WERI-Rb-1 (cell line): ENCODE measurements at regions not wholly inside any gene's neighbourhood (a gene's known extent, or its start where the extent isn't known, plus 50 kb on each side); places are given as distances from the start of the nearest gene placed in this dataset.
"Not testable (repeated sequence)": the region's sequence is repeated elsewhere in the genome, so short reads cannot be mapped to it uniquely, and the experiment has no call there.

Source experiments
- DNase-seq: peaks from one replicate; pipeline ENCODE4 v3.0.0-alpha.2; 2020
- H3K27ac ChIP-seq: fragments of 250-450 bp; sonication (Bioruptor Pico); 2 replicates; pipeline ENCODE4 v1.5.1; 2020; ENCODE audit warnings: mild to moderate bottlenecking, moderate library complexity
- H3K27me3 ChIP-seq: fragments of 250-450 bp; sonication (Bioruptor Pico); 2 replicates; pipeline ENCODE4 v1.5.1; 2021; ENCODE audit warnings: mild to moderate bottlenecking, low read depth, moderate library complexity; ENCODE audit not compliant: insufficient read depth, severe bottlenecking
- H3K36me3 ChIP-seq: fragments of 250-450 bp; sonication (Bioruptor Pico); 2 replicates; pipeline ENCODE4 v1.5.1; 2020; ENCODE audit warnings: mild to moderate bottlenecking, moderate library complexity
- H3K4me3 ChIP-seq: 2 replicates; pipeline ENCODE4 v1.5.1; 2011; ENCODE audit warnings: low read depth, mild to moderate bottlenecking, control low read depth, low read length
- H3K9me3 ChIP-seq: fragments of 250-450 bp; sonication (Bioruptor Pico); 2 replicates; pipeline ENCODE4 v1.5.1; 2021; ENCODE audit warnings: mild to moderate bottlenecking, moderate library complexity; ENCODE audit not compliant: severe bottlenecking
- TF ChIP-seq, protein P1 (sequence below): IDR thresholded peaks from 2 replicates; pipeline ENCODE4 v1.5.1; 2011; ENCODE audit warnings: low read depth, mild to moderate bottlenecking, control low read depth, inconsistent platforms, low read length

DNA sequence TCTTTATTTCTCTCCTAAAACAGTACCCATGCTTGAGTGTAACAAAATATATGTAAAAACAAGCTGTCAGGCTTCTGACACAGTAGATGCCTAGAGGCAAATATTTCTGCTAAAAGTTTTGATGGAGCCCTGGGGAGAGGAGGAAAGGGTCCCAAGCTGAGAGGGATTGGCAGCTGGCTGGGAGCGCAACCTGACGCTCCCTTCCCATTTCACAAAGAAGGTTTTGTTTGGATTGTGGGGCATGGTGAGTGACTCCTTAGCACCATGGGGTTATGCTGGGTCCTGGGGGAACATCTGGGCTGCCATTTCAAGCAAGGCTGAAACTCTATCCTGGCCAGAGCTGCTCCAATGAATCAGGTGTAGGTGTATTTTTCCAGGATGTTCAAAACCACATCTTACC, 720.5 kb downstream of the MAFB start:
- Histone ChIP-seq H3K36me3 (no peaks in the 10 kb centered on the region), H3K27me3 (no peaks in the 10 kb centered on the region), H3K4me3 (no peak overlapping the region), H3K9me3 (no peaks in the 10 kb centered on the region), H3K27ac (no peak overlapping the region)
- no peak for DNase-seq
- TF ChIP-seq, protein P1, sequence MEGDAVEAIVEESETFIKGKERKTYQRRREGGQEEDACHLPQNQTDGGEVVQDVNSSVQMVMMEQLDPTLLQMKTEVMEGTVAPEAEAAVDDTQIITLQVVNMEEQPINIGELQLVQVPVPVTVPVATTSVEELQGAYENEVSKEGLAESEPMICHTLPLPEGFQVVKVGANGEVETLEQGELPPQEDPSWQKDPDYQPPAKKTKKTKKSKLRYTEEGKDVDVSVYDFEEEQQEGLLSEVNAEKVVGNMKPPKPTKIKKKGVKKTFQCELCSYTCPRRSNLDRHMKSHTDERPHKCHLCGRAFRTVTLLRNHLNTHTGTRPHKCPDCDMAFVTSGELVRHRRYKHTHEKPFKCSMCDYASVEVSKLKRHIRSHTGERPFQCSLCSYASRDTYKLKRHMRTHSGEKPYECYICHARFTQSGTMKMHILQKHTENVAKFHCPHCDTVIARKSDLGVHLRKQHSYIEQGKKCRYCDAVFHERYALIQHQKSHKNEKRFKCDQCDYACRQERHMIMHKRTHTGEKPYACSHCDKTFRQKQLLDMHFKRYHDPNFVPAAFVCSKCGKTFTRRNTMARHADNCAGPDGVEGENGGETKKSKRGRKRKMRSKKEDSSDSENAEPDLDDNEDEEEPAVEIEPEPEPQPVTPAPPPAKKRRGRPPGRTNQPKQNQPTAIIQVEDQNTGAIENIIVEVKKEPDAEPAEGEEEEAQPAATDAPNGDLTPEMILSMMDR, result no peak

DNA sequence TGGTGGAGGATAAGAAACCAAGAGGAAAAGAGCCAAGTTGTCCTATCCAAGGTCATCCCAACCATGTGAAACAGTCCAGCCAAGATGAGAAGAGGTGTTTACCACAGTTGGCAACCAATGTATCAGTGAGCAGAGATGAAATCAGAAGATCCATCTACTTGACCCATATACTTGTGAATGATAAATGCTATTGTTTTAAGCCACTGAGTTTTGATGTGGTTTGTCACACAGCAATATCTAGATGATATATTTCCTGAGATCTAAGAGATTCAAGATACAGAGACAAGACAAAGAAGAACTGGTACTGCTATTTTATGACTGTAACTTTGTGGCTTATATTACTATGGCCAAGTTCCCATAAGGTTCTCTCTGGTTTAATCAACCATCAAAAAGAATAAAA, 721.2 kb downstream of the MAFB start:
- TF ChIP-seq, protein P1, result no peak
- no peaks in the 10 kb centered on the region for H3K9me3 ChIP-seq
- DNase-seq, result no peak

DNA sequence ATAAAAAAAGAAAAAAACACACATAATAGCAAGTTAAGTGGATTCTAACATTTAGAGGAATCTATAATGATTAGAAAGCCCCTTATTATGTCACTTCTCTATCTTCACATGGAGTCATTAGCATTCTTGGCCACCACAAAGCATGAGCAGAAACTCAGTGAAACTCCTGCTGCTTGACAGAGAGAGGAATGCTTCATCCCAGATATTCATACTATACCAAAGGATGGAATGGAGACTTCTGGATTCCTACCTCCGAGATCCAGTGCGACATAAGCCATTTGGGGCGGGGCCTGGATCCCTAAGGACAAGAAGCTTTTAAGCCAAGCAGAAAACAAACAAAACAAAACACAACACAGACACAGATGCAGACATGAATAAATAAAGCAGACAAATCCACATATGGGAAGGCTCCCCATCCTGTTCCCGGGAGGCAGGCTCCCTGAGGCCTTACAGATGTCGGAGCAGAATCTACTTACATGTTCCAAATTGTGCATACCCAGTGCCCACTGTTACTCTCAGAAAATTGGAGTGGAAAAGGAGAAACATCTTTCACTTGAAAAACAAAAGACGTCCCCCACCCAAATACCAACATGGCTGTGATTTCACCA, 727.3 kb downstream of the MAFB start:
- H3K27ac ChIP-seq, result no peak overlapping the region
- no peaks in the 10 kb centered on the region for H3K36me3 ChIP-seq
- H3K4me3 ChIP-seq, result no peak overlapping the region
- DNase-seq, result no peak
- TF ChIP-seq, protein P1, result no peak
- H3K27me3 ChIP-seq, result peaks cover 15% of the 10 kb centered on the region
- H3K9me3 ChIP-seq, result no peaks in the 10 kb centered on the region

More for the DNA sequence above, 721.2 kb downstream of the MAFB start:
- no peaks in the 10 kb centered on the region for H3K27me3 ChIP-seq
- no peaks in the 10 kb centered on the region for H3K36me3 ChIP-seq
- H3K27ac ChIP-seq, result no peak overlapping the region
- no peak overlapping the region for H3K4me3 ChIP-seq

DNA sequence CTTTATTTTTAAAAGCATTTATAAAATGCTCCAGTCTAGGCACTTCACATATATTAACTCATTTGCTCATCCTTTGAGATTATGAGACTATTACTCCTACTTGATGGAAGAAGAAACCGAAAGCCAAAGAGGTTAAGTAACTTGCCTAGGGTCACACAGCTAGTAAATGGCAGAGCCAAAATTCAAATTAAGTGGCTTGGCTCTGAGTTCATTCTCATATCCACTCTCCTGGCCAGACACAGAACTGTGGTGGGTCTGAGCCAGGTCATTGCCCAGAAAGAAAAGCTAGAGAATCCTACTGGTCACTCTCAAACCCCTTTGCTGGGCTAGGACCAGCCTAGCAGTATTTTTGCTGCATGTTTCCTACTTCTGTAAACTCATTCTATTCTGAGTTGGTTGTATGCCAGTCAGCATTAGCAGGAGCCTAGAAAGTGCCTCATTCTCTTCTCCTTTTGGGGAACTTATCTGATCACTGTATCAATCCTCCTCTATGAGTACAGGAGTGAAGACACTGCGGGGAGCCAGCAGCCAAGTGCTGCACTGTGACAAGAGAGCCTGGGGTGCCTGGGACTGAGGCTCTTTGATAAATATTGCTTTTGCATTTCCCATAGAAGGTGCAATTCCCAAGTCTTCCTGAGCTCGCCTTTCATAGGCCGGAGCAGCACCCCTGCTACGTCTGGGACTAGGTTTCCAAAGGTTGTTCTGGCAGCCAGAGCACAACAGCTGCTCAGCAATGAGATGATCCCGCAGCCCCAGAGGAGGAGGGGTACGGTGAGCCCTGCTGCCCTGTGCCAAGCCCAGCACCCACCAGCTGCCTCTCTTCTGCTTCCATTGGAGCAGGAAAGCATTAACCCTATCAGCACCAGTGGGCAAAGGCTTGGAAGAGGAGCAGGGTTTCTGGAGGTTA, 728.3 kb downstream of the MAFB start:
- TF ChIP-seq, protein P1, result no peak
- no peak for DNase-seq
- no peaks in the 10 kb centered on the region for H3K9me3 ChIP-seq
- no peak overlapping the region for H3K4me3 ChIP-seq
- H3K27ac ChIP-seq, result no peak overlapping the region
- H3K36me3 ChIP-seq, result no peaks in the 10 kb centered on the region
- peaks cover 15% of the 10 kb centered on the region for H3K27me3 ChIP-seq

DNA sequence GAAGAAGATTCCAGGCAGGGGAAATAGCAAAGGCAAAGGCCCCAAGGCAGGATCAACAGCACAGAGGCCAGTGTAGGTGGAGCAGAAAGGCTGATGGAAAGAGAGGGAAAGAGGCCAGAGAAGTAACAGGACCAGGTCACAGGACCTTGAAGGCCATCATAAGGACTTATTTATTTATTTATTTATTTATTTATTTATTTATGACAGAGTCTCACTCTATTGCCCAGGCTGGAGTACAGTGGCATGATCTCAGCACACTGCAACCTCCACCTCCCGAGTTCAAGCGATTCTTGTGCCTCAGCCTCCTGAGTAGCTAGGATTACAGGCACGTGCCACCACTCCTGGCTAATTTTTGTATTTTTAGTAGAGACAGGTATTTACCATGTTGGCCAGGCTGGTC, 731.1 kb downstream of the MAFB start:
- H3K4me3 ChIP-seq, H3K36me3 ChIP-seq, DNase-seq, H3K9me3 ChIP-seq, H3K27ac ChIP-seq: not testable (repeated sequence)
- peaks cover 28% of the 10 kb centered on the region for H3K27me3 ChIP-seq

DNA sequence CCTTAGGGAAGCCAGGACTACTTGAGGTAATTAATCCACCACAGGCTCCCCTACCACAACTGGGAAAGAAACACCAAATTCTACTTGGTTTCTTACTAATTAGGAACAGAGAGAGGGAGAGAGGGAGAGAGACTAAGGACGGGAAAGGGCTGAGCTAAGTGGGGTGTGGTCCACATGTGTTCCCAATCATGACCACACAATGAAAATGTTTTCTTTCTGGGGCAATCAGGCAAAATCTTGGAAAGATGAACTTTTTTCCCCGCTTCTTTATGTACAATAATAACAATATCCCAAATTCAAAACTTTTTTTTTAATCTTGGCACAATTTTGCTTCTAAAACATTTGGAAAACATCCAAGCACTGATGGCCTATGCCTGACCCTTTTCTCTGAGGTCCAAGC, 734.4 kb downstream of the MAFB start:
- TF ChIP-seq, protein P1, result no peak
- Histone ChIP-seq H3K27me3 (peaks cover 37% of the 10 kb centered on the region), H3K27ac (no peak overlapping the region), H3K4me3 (no peak overlapping the region), H3K36me3 (no peaks in the 10 kb centered on the region), H3K9me3 (no peaks in the 10 kb centered on the region)
- no peak for DNase-seq
